Caco-2 (cell line): ENCODE measurements at regions not wholly inside any gene's neighbourhood (a gene's known extent, or its start where the extent isn't known, plus 50 kb on each side); places are given as distances from the start of the nearest gene placed in this dataset.
"Not testable (repeated sequence)": the region's sequence is repeated elsewhere in the genome, so short reads cannot be mapped to it uniquely, and the experiment has no call there.

ENCODE experiments used
- BruUV-seq: library from RNA; stranded (reverse); fragments of 400-500 nt; replicated peaks from 2 replicates; lab custom pipeline; 2021; lab: Mats Ljungman, UMichigan
- CTCF ChIA-PET: fragments of 300-600 bp; sonication (Branson Sonifier 250); formaldehyde crosslinking; loops from one replicate; lab custom pipeline; 2022; ENCODE audit warnings: antibody characterized with exemption; lab: Charles Lee
- POLR2A ChIA-PET: fragments of 300-600 bp; sonication (Branson Sonifier 250); formaldehyde crosslinking; loops from one replicate; lab custom pipeline; 2022; ENCODE audit warnings: antibody characterized with exemption; lab: Charles Lee
- DNase-seq, 2 experiments: peaks; one replicate each; pipeline versions ENCODE4 v3.0.0 to v3.0.0-alpha.2; 2020 to 2022
- H3K27me3 ChIP-seq: replicated peaks from 2 replicates; pipeline ENCODE4 v1.6.0; 2011; ENCODE audit warnings: low read length; ENCODE audit not compliant: control insufficient read depth, insufficient read depth
- H3K36me3 ChIP-seq: 2 replicates; pipeline ENCODE4 v1.5.1; 2011; ENCODE audit warnings: low read length; ENCODE audit not compliant: control insufficient read depth, insufficient read depth
- H3K4me1 ChIP-seq: fragments of 250-450 bp; sonication (Bioruptor Pico); 2 replicates; pipeline ENCODE4 v1.5.1; 2020; ENCODE audit warnings: mild to moderate bottlenecking
- H3K4me3 ChIP-seq: 2 replicates; pipeline ENCODE4 v1.5.1; 2011; ENCODE audit warnings: low read depth, mild to moderate bottlenecking, control low read depth, low read length
- H3K9me3 ChIP-seq: fragments of 250-450 bp; sonication (Bioruptor Pico); 2 replicates; pipeline ENCODE4 v1.5.1; 2020; ENCODE audit warnings: mild to moderate bottlenecking, moderate library complexity
- H3K27ac Mint-ChIP-seq: one replicate; pipeline ENCODE4 v1.8.0; 2022; ENCODE audit warnings: mixed read lengths; ENCODE audit not compliant: unreplicated experiment
- H3K27me3 Mint-ChIP-seq: one replicate; pipeline ENCODE4 v1.8.0; 2022; ENCODE audit warnings: mixed read lengths; ENCODE audit not compliant: insufficient read depth, unreplicated experiment
- H3K36me3 Mint-ChIP-seq: one replicate; pipeline ENCODE4 v1.8.0; 2022; ENCODE audit warnings: mild to moderate bottlenecking, mixed read lengths; ENCODE audit not compliant: insufficient read depth, unreplicated experiment
- H3K4me1 Mint-ChIP-seq: one replicate; pipeline ENCODE4 v1.8.0; 2022; ENCODE audit warnings: low read depth, mixed read lengths; ENCODE audit not compliant: unreplicated experiment
- H3K4me3 Mint-ChIP-seq: one replicate; pipeline ENCODE4 v1.8.0; 2022; ENCODE audit warnings: mild to moderate bottlenecking, moderate library complexity, mixed read lengths; ENCODE audit not compliant: unreplicated experiment
- H3K9me3 Mint-ChIP-seq: one replicate; pipeline ENCODE4 v1.8.0; 2022; ENCODE audit warnings: mixed read lengths; ENCODE audit not compliant: unreplicated experiment
- intact Hi-C: fragments of 100-400 bp; cut with micrococcal nuclease; formaldehyde crosslinking; loops from one replicate; pipeline ENCODE4 v1.10.0; 2022; ENCODE audit not compliant: unreplicated experiment
- TF ChIP-seq, protein P1 (sequence below), 2 experiments: fragments of 200-600 bp in 1 of 2; IDR thresholded peaks; 1 replicate in 1 of 2; 2 replicates in 1 of 2; pipeline versions ENCODE4 v1.5.1 to v1.8.0; 2011 to 2022; ENCODE audit warnings: antibody characterized with exemption in 1 of 2, control low read depth in 1 of 2, inconsistent platforms in 1 of 2, low read depth in 1 of 2, low read length in 1 of 2, mild to moderate bottlenecking in 1 of 2, moderate library complexity in 1 of 2; ENCODE audit not compliant: insufficient read depth in 1 of 2, severe bottlenecking in 1 of 2, unreplicated experiment in 1 of 2

DNA sequence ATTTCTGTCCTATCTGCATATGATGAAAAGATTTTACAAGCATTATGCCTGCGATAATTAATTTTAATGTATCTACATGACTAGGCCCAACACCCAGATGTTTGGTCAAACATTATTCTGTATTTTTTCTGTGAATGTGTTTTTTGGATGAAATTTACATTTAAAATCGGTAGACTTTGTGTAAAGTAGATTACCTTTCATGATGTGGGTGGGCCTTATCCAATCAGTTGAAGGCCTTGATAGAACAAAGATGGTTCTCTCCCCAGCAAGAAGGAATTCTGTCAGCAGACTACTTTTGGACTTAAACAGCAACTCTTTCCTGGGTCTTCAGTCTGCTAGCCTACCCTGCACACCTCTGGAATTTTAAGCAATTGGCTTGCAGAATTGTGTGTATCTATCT lies 844.0 kb downstream of the BRINP3 start:
- ChIA-PET CTCF (no interaction called here), POLR2A (no interaction called here)

DNA sequence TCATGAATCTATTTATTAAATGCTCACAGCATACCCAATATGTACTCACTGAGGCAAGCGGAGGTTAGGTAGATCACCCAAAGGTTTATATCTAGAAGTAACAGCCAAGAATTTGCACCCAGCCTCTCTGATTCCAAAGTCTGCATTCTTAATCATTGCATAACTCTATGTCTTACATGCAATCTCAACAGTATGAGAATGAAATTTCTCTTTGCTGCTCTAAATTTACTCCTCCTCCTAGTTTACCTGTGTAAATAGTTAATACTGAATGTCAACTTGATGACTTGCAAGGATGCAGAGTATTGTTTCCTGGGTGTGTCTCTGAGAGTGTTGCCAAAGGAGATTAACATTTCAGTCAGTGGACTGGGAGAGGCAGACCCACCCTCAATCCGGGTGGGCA lies 840.6 kb downstream of the BRINP3 start:
- intact Hi-C loops: no loop called here
- no peaks in the 10 kb centered on the region for H3K36me3 ChIP-seq
- H3K9me3 Mint-ChIP-seq: no peaks in the 10 kb centered on the region
- no peaks in the 10 kb centered on the region for H3K27me3 Mint-ChIP-seq
- TF ChIP-seq, protein P1, sequence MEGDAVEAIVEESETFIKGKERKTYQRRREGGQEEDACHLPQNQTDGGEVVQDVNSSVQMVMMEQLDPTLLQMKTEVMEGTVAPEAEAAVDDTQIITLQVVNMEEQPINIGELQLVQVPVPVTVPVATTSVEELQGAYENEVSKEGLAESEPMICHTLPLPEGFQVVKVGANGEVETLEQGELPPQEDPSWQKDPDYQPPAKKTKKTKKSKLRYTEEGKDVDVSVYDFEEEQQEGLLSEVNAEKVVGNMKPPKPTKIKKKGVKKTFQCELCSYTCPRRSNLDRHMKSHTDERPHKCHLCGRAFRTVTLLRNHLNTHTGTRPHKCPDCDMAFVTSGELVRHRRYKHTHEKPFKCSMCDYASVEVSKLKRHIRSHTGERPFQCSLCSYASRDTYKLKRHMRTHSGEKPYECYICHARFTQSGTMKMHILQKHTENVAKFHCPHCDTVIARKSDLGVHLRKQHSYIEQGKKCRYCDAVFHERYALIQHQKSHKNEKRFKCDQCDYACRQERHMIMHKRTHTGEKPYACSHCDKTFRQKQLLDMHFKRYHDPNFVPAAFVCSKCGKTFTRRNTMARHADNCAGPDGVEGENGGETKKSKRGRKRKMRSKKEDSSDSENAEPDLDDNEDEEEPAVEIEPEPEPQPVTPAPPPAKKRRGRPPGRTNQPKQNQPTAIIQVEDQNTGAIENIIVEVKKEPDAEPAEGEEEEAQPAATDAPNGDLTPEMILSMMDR (IDR thresholded peaks at IDR 0.05; ENCODE audit: insufficient read depth in 1 of 2, low read depth in 1 of 2, low read length in 1 of 2, severe bottlenecking in 1 of 2, unreplicated experiment in 1 of 2): no peak
- DNase-seq: no peak
- peaks cover 16% of the 10 kb centered on the region for H3K4me1 ChIP-seq
- POLR2A ChIA-PET: no interaction called here
- H3K4me1 Mint-ChIP-seq: peaks cover 6% of the 10 kb centered on the region
- no TSS peak for BruUV-seq
- CTCF ChIA-PET: no interaction called here
- H3K27ac Mint-ChIP-seq: no peak overlapping the region
- H3K4me3 Mint-ChIP-seq: no peak overlapping the region
- H3K27me3 ChIP-seq: no peaks in the 10 kb centered on the region
- H3K36me3 Mint-ChIP-seq: no peaks in the 10 kb centered on the region
- no peaks in the 10 kb centered on the region for H3K9me3 ChIP-seq
- no peak overlapping the region for H3K4me3 ChIP-seq

More for the DNA sequence above, 844.0 kb downstream of the BRINP3 start:
- DNase-seq: no peak
- no TSS peak for BruUV-seq
- H3K4me1 ChIP-seq: peaks cover 7% of the 10 kb centered on the region
- Mint-ChIP-seq H3K27me3 (no peaks in the 10 kb centered on the region), H3K4me1 (peaks cover 10% of the 10 kb centered on the region), H3K4me3 (no peak overlapping the region), H3K9me3 (no peaks in the 10 kb centered on the region), H3K36me3 (no peaks in the 10 kb centered on the region), H3K27ac (no peak overlapping the region)
- no peaks in the 10 kb centered on the region for H3K36me3 ChIP-seq
- no peak overlapping the region for H3K4me3 ChIP-seq
- H3K9me3 ChIP-seq: no peaks in the 10 kb centered on the region; the same call in 1 of the 2 replicates
- no peaks in the 10 kb centered on the region for H3K27me3 ChIP-seq
- intact Hi-C loops: no loop called here
- TF ChIP-seq, protein P1 (IDR thresholded peaks at IDR 0.05; ENCODE audit: insufficient read depth in 1 of 2, low read depth in 1 of 2, low read length in 1 of 2, severe bottlenecking in 1 of 2, unreplicated experiment in 1 of 2): no peak

DNA sequence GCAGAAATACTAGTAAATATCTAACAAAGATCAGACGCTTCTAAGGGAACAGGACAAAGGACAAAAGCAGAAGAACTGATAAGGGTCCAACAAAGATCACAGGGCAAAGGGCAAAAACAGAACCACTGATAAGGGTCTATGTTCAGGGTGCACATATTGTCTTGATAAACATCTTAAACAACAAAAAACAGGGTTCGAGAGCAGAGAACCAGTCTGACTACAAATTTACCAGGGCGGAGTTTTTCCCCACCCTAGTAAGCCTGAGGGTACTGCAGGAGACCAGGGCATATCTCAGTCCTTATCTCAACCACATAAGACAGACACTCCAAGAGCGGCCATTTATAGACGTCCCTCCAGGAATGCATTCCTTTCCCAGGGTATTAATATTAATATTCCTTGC lies 833.5 kb downstream of the BRINP3 start:
- H3K4me3 ChIP-seq, CTCF ChIA-PET, BruUV-seq, H3K36me3 Mint-ChIP-seq, H3K36me3 ChIP-seq, H3K9me3 ChIP-seq, POLR2A ChIA-PET, H3K9me3 Mint-ChIP-seq, H3K27me3 ChIP-seq, H3K27me3 Mint-ChIP-seq: not testable (repeated sequence)
- peak overlapping the region; percentile 72 for H3K27ac Mint-ChIP-seq
- H3K4me1 Mint-ChIP-seq: peaks cover 11% of the 10 kb centered on the region
- H3K4me1 ChIP-seq: peaks cover 40% of the 10 kb centered on the region
- DNase-seq: peak; percentile 57 to 69
- intact Hi-C loops: loop anchor here (2.0 kb wide), 2 partner anchors 37 to 131 kb away; no protein-coding TSS in a partner anchor
- peak overlapping the region; percentile 23 for H3K4me3 Mint-ChIP-seq

DNA sequence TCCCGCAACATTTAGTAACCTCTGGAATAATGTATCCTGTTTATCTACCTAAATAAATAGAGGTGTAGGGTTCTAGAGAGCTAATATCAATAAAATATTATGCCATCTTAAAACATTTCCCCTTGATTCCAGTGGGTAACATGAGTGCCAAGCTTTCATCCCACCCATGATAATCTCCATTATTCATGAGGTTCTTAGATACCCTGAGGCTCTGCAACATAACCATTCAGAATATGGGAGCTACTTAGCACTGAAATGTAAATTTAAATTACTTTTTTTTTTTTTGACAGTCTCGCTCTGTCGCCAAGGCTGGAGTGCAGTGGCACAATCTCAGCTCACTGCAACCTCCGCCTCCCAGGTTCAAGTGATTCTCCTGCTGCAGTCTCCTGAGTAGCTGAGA lies 832.7 kb downstream of the BRINP3 start:
- intact Hi-C loops: loop anchor here (2.0 kb wide), 2 partner anchors 36 to 130 kb away; no protein-coding TSS in a partner anchor
- ChIA-PET POLR2A (no interaction called here), CTCF (no interaction called here)
- no peaks in the 10 kb centered on the region for H3K36me3 Mint-ChIP-seq
- BruUV-seq: no TSS peak
- no peak overlapping the region for H3K4me3 ChIP-seq
- H3K4me1 Mint-ChIP-seq: peaks cover 11% of the 10 kb centered on the region
- no peaks in the 10 kb centered on the region for H3K36me3 ChIP-seq
- TF ChIP-seq, protein P1 (IDR thresholded peaks at IDR 0.05; ENCODE audit: insufficient read depth in 1 of 2, low read depth in 1 of 2, low read length in 1 of 2, severe bottlenecking in 1 of 2, unreplicated experiment in 1 of 2): no peak
- no peak overlapping the region for H3K4me3 Mint-ChIP-seq
- H3K27ac Mint-ChIP-seq: no peak overlapping the region
- no peaks in the 10 kb centered on the region for H3K27me3 Mint-ChIP-seq
- peaks cover 9% of the 10 kb centered on the region; the same call in 1 of the 2 replicates for H3K9me3 ChIP-seq
- peaks cover 40% of the 10 kb centered on the region for H3K4me1 ChIP-seq
- DNase-seq: no peak
- H3K27me3 ChIP-seq: no peaks in the 10 kb centered on the region
- no peaks in the 10 kb centered on the region for H3K9me3 Mint-ChIP-seq
